Activated naive CD4-positive, alpha-beta T cell treated with anti-CD3 and anti-CD28 coated beads, Interleukin-2, amount 50 U/mL, for 72 hours (primary cell): ENCODE measurements at regions not wholly inside any gene's neighbourhood (a gene's known extent, or its start where the extent isn't known, plus 50 kb on each side); places are given as distances from the start of the nearest gene placed in this dataset.
"Not testable (repeated sequence)": the region's sequence is repeated elsewhere in the genome, so short reads cannot be mapped to it uniquely, and the experiment has no call there.

Experiments
- ATAC-seq, 2 donors: fragments of 150-1000 bp; cut with Tn5 transposase; 2 replicates each; pipeline ENCODE4 v1.10.0; 2021; ENCODE audit warnings: mild to moderate bottlenecking in 2 of 2, moderate library complexity in 2 of 2
- DNase-seq, 2 donors: peaks; one replicate each; pipeline ENCODE4 v3.0.0; 2021 to 2022; ENCODE audit warnings: low spot score in 2 of 2
- H3K27ac Mint-ChIP-seq, 2 donors: one replicate each; pipeline ENCODE4 v1.8.0; 2022; ENCODE audit warnings: mild to moderate bottlenecking in 2 of 2, mixed read lengths in 2 of 2
- H3K36me3 Mint-ChIP-seq, 2 donors: one replicate each; pipeline ENCODE4 v1.8.0; 2022; ENCODE audit warnings: mixed read lengths in 2 of 2
- H3K9me3 Mint-ChIP-seq, 2 donors: one replicate each; pipeline ENCODE4 v1.8.0; 2022; ENCODE audit warnings: mixed read lengths in 2 of 2

GRCh38 chr9:99624499-99625233 lies 197.0 kb upstream of the NR4A3 start:
- ATAC-seq (no peak), DNase-seq (no peak)
- Mint-ChIP-seq H3K9me3 (no peaks in the 10 kb centered on the region), H3K36me3 (no peaks in the 10 kb centered on the region), H3K27ac (no peak overlapping the region)

- no peaks in the 10 kb centered on the region for H3K9me3 Mint-ChIP-seq
- H3K27ac Mint-ChIP-seq, result no peak overlapping the region
- DNase-seq (no peak), ATAC-seq (no peak)
- H3K36me3 Mint-ChIP-seq, result no peaks in the 10 kb centered on the region
Measured at GRCh38 chr9:99626426-99626825, 195.3 kb upstream of the NR4A3 start.

- DNase-seq (no peak), ATAC-seq (no peak)
- Mint-ChIP-seq H3K9me3 (no peaks in the 10 kb centered on the region), H3K36me3 (no peaks in the 10 kb centered on the region), H3K27ac (no peak overlapping the region)
Measured at GRCh38 chr9:99628285-99628684, 193.4 kb upstream of the NR4A3 start.

- H3K9me3 Mint-ChIP-seq, result no peaks in the 10 kb centered on the region
- no peak for DNase-seq
- H3K27ac Mint-ChIP-seq, result no peak overlapping the region
- H3K36me3 Mint-ChIP-seq, result no peaks in the 10 kb centered on the region
- no peak for ATAC-seq
Measured at GRCh38 chr9:99628849-99629620, 192.7 kb upstream of the NR4A3 start.

GRCh38 chr9:99632349-99633038 lies 189.2 kb upstream of the NR4A3 start:
- no peak for DNase-seq
- Mint-ChIP-seq H3K9me3 (no peaks in the 10 kb centered on the region), H3K36me3 (no peaks in the 10 kb centered on the region), H3K27ac (no peak overlapping the region)
- ATAC-seq, result no peak

- ATAC-seq, result no peak
- DNase-seq, result no peak
- Mint-ChIP-seq H3K27ac (no peak overlapping the region), H3K36me3 (no peaks in the 10 kb centered on the region), H3K9me3 (no peaks in the 10 kb centered on the region)
Measured at GRCh38 chr9:99633265-99633664, 188.4 kb upstream of the NR4A3 start.

GRCh38 chr9:99634186-99634585 lies 187.5 kb upstream of the NR4A3 start:
- Mint-ChIP-seq H3K27ac (no peak overlapping the region), H3K9me3 (no peaks in the 10 kb centered on the region), H3K36me3 (no peaks in the 10 kb centered on the region)
- ATAC-seq, result no peak
- no peak for DNase-seq

- DNase-seq, result no peak
- Mint-ChIP-seq H3K27ac (no peak overlapping the region), H3K36me3 (no peaks in the 10 kb centered on the region), H3K9me3 (no peaks in the 10 kb centered on the region)
- ATAC-seq, result no peak
Measured at GRCh38 chr9:99635032-99635431, 186.7 kb upstream of the NR4A3 start.

GRCh38 chr9:99637641-99638040 lies 184.0 kb upstream of the NR4A3 start:
- H3K9me3 Mint-ChIP-seq, result peaks cover 4 to 5% of the 10 kb centered on the region in 2 donors
- ATAC-seq (no peak), DNase-seq (no peak)
- peaks cover 0 to 8% of the 10 kb centered on the region in 2 donors for H3K36me3 Mint-ChIP-seq
- H3K27ac Mint-ChIP-seq, result no peak overlapping the region

- DNase-seq, result no peak
Measured at GRCh38 chr9:99638971-99639370, 182.7 kb upstream of the NR4A3 start.

GRCh38 chr9:99647604-99648003 lies 174.1 kb upstream of the NR4A3 start:
- Mint-ChIP-seq H3K36me3 (peaks cover 0 to 2% of the 10 kb centered on the region in 2 donors), H3K27ac (no peak overlapping the region), H3K9me3 (peaks cover 4 to 12% of the 10 kb centered on the region in 2 donors)
- no peak for DNase-seq
- no peak for ATAC-seq

More at GRCh38 chr9:99638971-99639370, 182.7 kb upstream of the NR4A3 start:
- H3K27ac Mint-ChIP-seq, result no peak overlapping the region
- H3K36me3 Mint-ChIP-seq, result peaks cover 0 to 8% of the 10 kb centered on the region in 2 donors
- peaks cover 4 to 5% of the 10 kb centered on the region in 2 donors for H3K9me3 Mint-ChIP-seq
- ATAC-seq, result no peak

GRCh38 chr9:99650187-99650874 lies 171.4 kb upstream of the NR4A3 start:
- ATAC-seq (no peak), DNase-seq (no peak)
- peaks cover 0 to 8% of the 10 kb centered on the region in 2 donors for H3K36me3 Mint-ChIP-seq
- H3K27ac Mint-ChIP-seq, result no peak overlapping the region
- peaks cover 15 to 21% of the 10 kb centered on the region in 2 donors for H3K9me3 Mint-ChIP-seq

- Mint-ChIP-seq H3K27ac (no peak overlapping the region), H3K9me3 (peaks cover 0 to 3% of the 10 kb centered on the region in 2 donors), H3K36me3 (no peaks in the 10 kb centered on the region)
- ATAC-seq (peak in 1 of 2 donors; percentile 71), DNase-seq (no peak)
Measured at GRCh38 chr9:99660191-99660636, 161.5 kb upstream of the NR4A3 start.

- no peaks in the 10 kb centered on the region for H3K9me3 Mint-ChIP-seq
- DNase-seq (no peak), ATAC-seq (no peak)
- H3K36me3 Mint-ChIP-seq, result no peaks in the 10 kb centered on the region
- no peak overlapping the region for H3K27ac Mint-ChIP-seq
Measured at GRCh38 chr9:99663297-99663696, 158.4 kb upstream of the NR4A3 start.

- no peak overlapping the region for H3K27ac Mint-ChIP-seq
- no peak for ATAC-seq
- DNase-seq, result no peak
- no peaks in the 10 kb centered on the region for H3K9me3 Mint-ChIP-seq
- H3K36me3 Mint-ChIP-seq, result no peaks in the 10 kb centered on the region
Measured at GRCh38 chr9:99663856-99664255, 157.8 kb upstream of the NR4A3 start.

- no peak for ATAC-seq
- Mint-ChIP-seq H3K27ac (no peak overlapping the region), H3K36me3 (no peaks in the 10 kb centered on the region), H3K9me3 (no peaks in the 10 kb centered on the region)
- no peak for DNase-seq
Measured at GRCh38 chr9:99666571-99666970, 155.1 kb upstream of the NR4A3 start.

GRCh38 chr9:99670886-99671285 lies 150.8 kb upstream of the NR4A3 start:
- not testable (repeated sequence) for H3K27ac Mint-ChIP-seq, H3K9me3 Mint-ChIP-seq, H3K36me3 Mint-ChIP-seq, ATAC-seq, DNase-seq
